HFFc6 (cell line): ENCODE measurements at regions not wholly inside any gene's neighbourhood (a gene's known extent, or its start where the extent isn't known, plus 50 kb on each side); places are given as distances from the start of the nearest gene placed in this dataset.
"Not testable (repeated sequence)": the region's sequence is repeated elsewhere in the genome, so short reads cannot be mapped to it uniquely, and the experiment has no call there.

Experiments
- DNase-seq: peaks from one replicate; pipeline ENCODE4 v3.0.0-alpha.2; 2018
- H3K27ac Mint-ChIP-seq: 2 replicates; pipeline ENCODE4 v1.8.0; 2020; ENCODE audit warnings: mild to moderate bottlenecking, mixed read lengths
- H3K27me3 Mint-ChIP-seq: 2 replicates; pipeline ENCODE4 v1.8.0; 2021; ENCODE audit warnings: mild to moderate bottlenecking, moderate library complexity, mixed read lengths; ENCODE audit not compliant: insufficient read depth
- H3K36me3 Mint-ChIP-seq: 2 replicates; pipeline ENCODE4 v1.8.0; 2021; ENCODE audit warnings: low read depth, mixed read lengths
- H3K4me1 Mint-ChIP-seq: 2 replicates; pipeline ENCODE4 v1.8.0; 2020; ENCODE audit warnings: low read depth, mixed read lengths
- H3K4me3 Mint-ChIP-seq: 2 replicates; pipeline ENCODE4 v1.8.0; 2020; ENCODE audit warnings: mild to moderate bottlenecking, moderate library complexity, mixed read lengths
- H3K9me3 Mint-ChIP-seq: 2 replicates; pipeline ENCODE4 v1.8.0; 2020; ENCODE audit warnings: mild to moderate bottlenecking, mixed read lengths
- CTCF ChIP-seq: fragments of 200-600 bp; sonication (generic); IDR thresholded peaks from 2 replicates; pipeline ENCODE4 v1.5.0; 2021; ENCODE audit warnings: antibody characterized with exemption, mild to moderate bottlenecking

- Mint-ChIP-seq H3K4me3 (no peak overlapping the region), H3K4me1 (no peaks in the 10 kb centered on the region), H3K9me3 (peaks cover 14% of the 10 kb centered on the region), H3K27me3 (no peaks in the 10 kb centered on the region), H3K27ac (no peak overlapping the region), H3K36me3 (no peaks in the 10 kb centered on the region)
- no peak for DNase-seq
- no peak for TF ChIP-seq CTCF
These were observed 1744.4 kb upstream of the ADGRL3 start for GRCh38 chr4:59455751-59456150.

DNA sequence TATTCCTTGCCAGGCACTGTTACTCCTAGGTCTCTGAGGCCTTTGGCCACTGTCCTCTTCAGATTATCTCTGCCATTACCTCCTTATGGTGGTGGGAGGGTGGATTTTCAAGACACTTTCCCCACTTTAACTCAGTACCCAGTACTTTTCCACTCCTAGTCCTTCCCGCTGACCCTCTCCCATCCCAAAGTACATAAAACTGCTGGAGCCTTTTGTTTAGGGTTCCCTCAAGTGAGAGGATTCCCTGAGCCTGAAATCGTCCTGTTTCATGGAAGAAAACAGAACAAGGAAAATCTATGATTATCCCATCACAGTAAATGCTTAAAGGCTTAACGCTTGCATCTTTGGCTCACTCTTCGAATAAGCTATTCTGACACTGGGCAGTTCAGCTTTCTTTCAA lies 1742.5 kb upstream of the ADGRL3 start:
- no peaks in the 10 kb centered on the region for H3K36me3 Mint-ChIP-seq
- no peaks in the 10 kb centered on the region for H3K27me3 Mint-ChIP-seq
- no peak overlapping the region for H3K4me3 Mint-ChIP-seq
- H3K4me1 Mint-ChIP-seq = no peaks in the 10 kb centered on the region
- peaks cover 9% of the 10 kb centered on the region for H3K9me3 Mint-ChIP-seq
- no peak overlapping the region for H3K27ac Mint-ChIP-seq
- TF ChIP-seq CTCF = no peak
- DNase-seq = no peak

DNA sequence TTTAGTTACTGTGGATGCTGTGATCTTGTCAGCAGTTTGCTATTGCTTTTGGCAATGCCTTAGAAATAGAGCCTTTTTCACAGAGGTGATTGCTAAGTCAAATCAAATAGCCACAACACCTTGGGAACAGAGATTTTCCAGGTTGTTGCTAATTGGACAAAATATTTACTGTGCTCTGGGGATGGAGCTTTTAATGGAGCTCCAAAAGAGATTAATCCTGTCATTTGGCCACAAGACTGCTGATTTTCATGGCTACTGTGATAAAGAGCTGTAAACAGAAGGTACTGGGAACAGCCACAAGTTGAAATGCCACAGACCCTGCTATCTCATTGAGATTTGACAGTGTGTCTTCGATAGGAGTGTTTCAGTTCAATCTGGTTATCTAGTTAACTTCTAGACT lies 1715.2 kb upstream of the ADGRL3 start:
- Mint-ChIP-seq H3K4me1 (no peaks in the 10 kb centered on the region), H3K4me3 (no peak overlapping the region), H3K36me3 (no peaks in the 10 kb centered on the region), H3K27me3 (no peaks in the 10 kb centered on the region), H3K9me3 (peaks cover 37% of the 10 kb centered on the region), H3K27ac (no peak overlapping the region)
- DNase-seq = no peak
- no peak for TF ChIP-seq CTCF

- Mint-ChIP-seq H3K9me3 (peaks cover 18% of the 10 kb centered on the region), H3K27ac (no peak overlapping the region), H3K27me3 (no peaks in the 10 kb centered on the region), H3K36me3 (no peaks in the 10 kb centered on the region; the same call in 1 of the 2 replicates), H3K4me3 (no peak overlapping the region), H3K4me1 (no peaks in the 10 kb centered on the region)
- no peak for DNase-seq
- no peak for TF ChIP-seq CTCF
These were observed 1700.0 kb upstream of the ADGRL3 start for GRCh38 chr4:59500103-59500502.

GRCh38 chr4:59503731-59504130 lies 1696.4 kb upstream of the ADGRL3 start:
- no peak for DNase-seq
- Mint-ChIP-seq H3K27ac (no peak overlapping the region), H3K36me3 (no peaks in the 10 kb centered on the region), H3K4me1 (no peaks in the 10 kb centered on the region), H3K27me3 (no peaks in the 10 kb centered on the region), H3K4me3 (no peak overlapping the region), H3K9me3 (peaks cover 10% of the 10 kb centered on the region; the same call in 1 of the 2 replicates)
- no peak for TF ChIP-seq CTCF

- not testable (repeated sequence) for H3K27ac Mint-ChIP-seq, H3K36me3 Mint-ChIP-seq, H3K9me3 Mint-ChIP-seq, DNase-seq, H3K27me3 Mint-ChIP-seq, H3K4me3 Mint-ChIP-seq, H3K4me1 Mint-ChIP-seq
These were observed 1688.3 kb upstream of the ADGRL3 start for GRCh38 chr4:59511809-59512208.
